LoVo (cell line): ENCODE measurements at regions not wholly inside any gene's neighbourhood (a gene's known extent, or its start where the extent isn't known, plus 50 kb on each side); places are given as distances from the start of the nearest gene placed in this dataset.
A peak's percentile ranks its signal among the peaks of the same experiment; 100 is the strongest.
"Not testable (repeated sequence)": the region's sequence is repeated elsewhere in the genome, so short reads cannot be mapped to it uniquely, and the experiment has no call there.

Experiments used
- DNase-seq: peaks from one replicate; pipeline ENCODE4 v3.0.0-alpha.2; 2016; ENCODE audit warnings: low spot score

- no peak for DNase-seq
Measured at GRCh38 chr15:20346082-20346805, 195.4 kb downstream of the GOLGA6L6 start.

GRCh38 chr15:20345401-20345958, 196.1 kb downstream of the GOLGA6L6 start:
- no peak for DNase-seq

- no peak for DNase-seq
Measured at GRCh38 chr15:20344601-20345400, 196.8 kb downstream of the GOLGA6L6 start.

GRCh38 chr15:20343395-20344211, 198.0 kb downstream of the GOLGA6L6 start:
- not testable (repeated sequence) for DNase-seq

GRCh38 chr15:20342601-20343394, 198.8 kb downstream of the GOLGA6L6 start:
- not testable (repeated sequence) for DNase-seq

- DNase-seq, result no peak
Measured at GRCh38 chr15:20341901-20342600, 199.5 kb downstream of the GOLGA6L6 start.

GRCh38 chr15:20340931-20341661, 200.5 kb downstream of the GOLGA6L6 start:
- DNase-seq, result no peak

GRCh38 chr15:20340331-20340811, 201.2 kb downstream of the GOLGA6L6 start:
- no peak for DNase-seq

- DNase-seq, result peak; percentile 0
Measured at GRCh38 chr15:20339086-20339791, 202.4 kb downstream of the GOLGA6L6 start.

- not testable (repeated sequence) for DNase-seq
Measured at GRCh38 chr15:20338671-20339070, 202.9 kb downstream of the GOLGA6L6 start.

GRCh38 chr15:20337238-20337637, 204.4 kb downstream of the GOLGA6L6 start:
- DNase-seq, result not testable (repeated sequence)

- not testable (repeated sequence) for DNase-seq
Measured at GRCh38 chr15:20334451-20334850, 207.1 kb downstream of the GOLGA6L6 start.

GRCh38 chr15:20325751-20326150, 215.8 kb downstream of the GOLGA6L6 start:
- not testable (repeated sequence) for DNase-seq

GRCh38 chr15:20317132-20317531, 224.5 kb downstream of the GOLGA6L6 start:
- DNase-seq, result not testable (repeated sequence)

- not testable (repeated sequence) for DNase-seq
Measured at GRCh38 chr15:20311014-20311680, 230.5 kb downstream of the GOLGA6L6 start.

- no peak for DNase-seq
Measured at GRCh38 chr15:20310603-20311002, 231.0 kb downstream of the GOLGA6L6 start.

- DNase-seq, result not testable (repeated sequence)
Measured at GRCh38 chr15:20309966-20310365, 231.6 kb downstream of the GOLGA6L6 start.

GRCh38 chr15:20309395-20309794, 232.2 kb downstream of the GOLGA6L6 start:
- not testable (repeated sequence) for DNase-seq
